Kidney (tissue), 13 donors: ENCODE measurements at regions not wholly inside any gene's neighbourhood (a gene's known extent, or its start where the extent isn't known, plus 50 kb on each side); places are given as distances from the start of the nearest gene placed in this dataset.

Source experiments
- DNase-seq, 5 donors: peaks; one replicate each; pipeline ENCODE4 v3.0.0-alpha.2; 2013 to 2020
- FAIRE-seq: peaks from 2 replicates; lab custom pipeline; 2012; peaks lifted over from hg19 to GRCh38; lab: Jason Lieb, UNC
- H3K27ac ChIP-seq, 2 donors: one replicate each; pipeline ENCODE4 v1.7.0; 2013; ENCODE audit warnings: low read depth in 2 of 2, low read length in 2 of 2, inconsistent platforms in 1 of 2
- H3K27me3 ChIP-seq: one replicate; pipeline ENCODE4 v1.7.1; 2013; ENCODE audit warnings: low read length, inconsistent platforms; ENCODE audit not compliant: control insufficient read depth, insufficient read depth
- H3K36me3 ChIP-seq, 3 donors: one replicate each; pipeline versions ENCODE4 v1.7.0 to v1.7.1; 2013; ENCODE audit warnings: low read length in 3 of 3, control low read depth in 1 of 3, inconsistent platforms in 1 of 3; ENCODE audit not compliant: insufficient read depth in 3 of 3, control insufficient read depth in 2 of 3
- H3K4me1 ChIP-seq, 3 donors: one replicate each; pipeline versions ENCODE4 v1.7.0 to v1.7.1; 2013; ENCODE audit warnings: low read length in 3 of 3, inconsistent platforms in 1 of 3, low read depth in 1 of 3; ENCODE audit not compliant: control insufficient read depth in 2 of 3, insufficient read depth in 2 of 3
- H3K4me3 ChIP-seq, 3 donors: one replicate each; pipeline versions ENCODE4 v1.7.0 to v1.8.1; 2013; ENCODE audit warnings: low read length in 3 of 3, control low read depth in 1 of 3, inconsistent platforms in 1 of 3
- H3K9ac ChIP-seq, 3 donors: one replicate each; pipeline versions ENCODE4 v1.7.0 to v1.7.1; 2013; ENCODE audit warnings: low read length in 3 of 3, control low read depth in 1 of 3, inconsistent platforms in 1 of 3
- H3K9me3 ChIP-seq, 3 donors: one replicate each; pipeline versions ENCODE4 v1.7.0 to v1.7.1; 2013; ENCODE audit warnings: low read length in 3 of 3, control low read depth in 1 of 3, inconsistent platforms in 1 of 3; ENCODE audit not compliant: control insufficient read depth in 2 of 3, insufficient read depth in 1 of 3
- CTCF ChIP-seq: IDR thresholded peaks from 3 replicates; pipeline ENCODE4 v1.5.1; 2012; ENCODE audit warnings: mild to moderate bottlenecking, moderate library complexity, borderline replicate concordance; ENCODE audit not compliant: insufficient read depth; ENCODE audit errors: extremely low read depth
- intact Hi-C: fragments of 100-400 bp; cut with DNase I; formaldehyde crosslinking; loops from one replicate; pipeline ENCODE4 v1.11.1; 2022
- donor health status: control.
- donor health status: control.
- donor health status: control.
- donor health status: control.
- donor health status: control.
- donor health status: DM: yes; HTN: yes; CAD: no.
- donor health status: Normal renal cell carcinoma (clear cell type).

GRCh38 chr2:18648161-18648560, 58.8 kb upstream of the NT5C1B start:
- Histone ChIP-seq H3K27ac (no peak overlapping the region), H3K36me3 (no peaks in the 10 kb centered on the region), H3K27me3 (no peaks in the 10 kb centered on the region), H3K9ac (no peak overlapping the region), H3K9me3 (no peaks in the 10 kb centered on the region), H3K4me3 (no peak overlapping the region), H3K4me1 (peaks cover 0 to 5% (median 0%) of the 10 kb centered on the region in 3 donors)
- intact Hi-C loops, result no loop called here
- FAIRE-seq, result no peak
- no peak for TF ChIP-seq CTCF
- no peak for DNase-seq

GRCh38 chr2:18647731-18648130, 58.4 kb upstream of the NT5C1B start:
- Histone ChIP-seq H3K4me1 (peaks cover 0 to 5% (median 0%) of the 10 kb centered on the region in 3 donors), H3K9ac (no peak overlapping the region), H3K36me3 (no peaks in the 10 kb centered on the region), H3K27ac (no peak overlapping the region), H3K27me3 (no peaks in the 10 kb centered on the region), H3K4me3 (no peak overlapping the region), H3K9me3 (no peaks in the 10 kb centered on the region)
- FAIRE-seq, result no peak
- DNase-seq, result no peak
- intact Hi-C loops, result no loop called here
- no peak for TF ChIP-seq CTCF

GRCh38 chr2:18645315-18645714, 55.9 kb upstream of the NT5C1B start:
- Histone ChIP-seq H3K9ac (no peak overlapping the region), H3K4me1 (no peaks in the 10 kb centered on the region), H3K27ac (no peak overlapping the region), H3K27me3 (no peaks in the 10 kb centered on the region), H3K36me3 (no peaks in the 10 kb centered on the region), H3K9me3 (no peaks in the 10 kb centered on the region), H3K4me3 (no peak overlapping the region)
- DNase-seq, result no peak
- TF ChIP-seq CTCF, result no peak
- intact Hi-C loops, result no loop called here
- FAIRE-seq, result no peak

GRCh38 chr2:18644115-18644462, 54.7 kb upstream of the NT5C1B start:
- TF ChIP-seq CTCF, result no peak
- DNase-seq (no peak), FAIRE-seq (no peak)
- H3K4me3 ChIP-seq, result no peak overlapping the region
- no peaks in the 10 kb centered on the region for H3K27me3 ChIP-seq
- intact Hi-C loops, result no loop called here
- no peak overlapping the region for H3K27ac ChIP-seq
- H3K9ac ChIP-seq, result no peak overlapping the region
- H3K36me3 ChIP-seq, result no peaks in the 10 kb centered on the region
- H3K4me1 ChIP-seq, result no peaks in the 10 kb centered on the region
- no peaks in the 10 kb centered on the region for H3K9me3 ChIP-seq
